ENCODE measurements at regions not wholly inside any gene's neighbourhood (a gene's known extent, or its start where the extent isn't known, plus 50 kb on each side); places are given as distances from the start of the nearest gene placed in this dataset.

DNA sequence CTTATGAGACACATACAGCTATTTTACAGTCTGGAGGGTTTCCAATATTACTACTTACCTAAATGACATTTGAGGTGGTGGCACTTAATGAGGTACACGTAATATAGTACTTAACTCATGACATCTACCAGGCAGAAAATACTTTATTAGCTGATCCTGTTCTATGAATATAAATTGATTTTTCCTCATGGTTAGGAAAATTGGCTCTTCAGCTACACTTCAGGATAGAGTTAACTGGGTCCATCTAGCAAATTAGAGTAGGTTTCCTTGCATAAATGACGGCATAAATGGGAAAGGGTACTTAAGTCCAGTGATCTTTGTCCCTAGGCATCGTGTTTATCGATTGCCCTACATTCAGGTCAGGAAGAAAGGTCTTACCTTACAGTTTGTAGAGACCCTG, 988.8 kb upstream of the TMPRSS15 start:
- CTCF ChIA-PET, result no interaction called here
- Histone ChIP-seq H3K9me3 (ENCODE audit: control insufficient read depth, insufficient read depth, low read length) (peaks cover 2% of the 10 kb centered on the region; the same call in 1 of the 2 replicates), H3K4me3 (ENCODE audit: low read depth, low read length) (no peak overlapping the region)

GRCh38 chr21:19400223-19400770, 996.7 kb upstream of the TMPRSS15 start:
- no peak for DNase-seq (ENCODE audit: low read depth, low spot score)
- Histone ChIP-seq H3K27me3 (ENCODE audit: control insufficient read depth, insufficient read depth, low read length) (no peaks in the 10 kb centered on the region), H3K27ac (ENCODE audit: low read depth, low read length) (no peak overlapping the region), H3K4me3 (ENCODE audit: low read depth, low read length) (no peak overlapping the region), H3K9me3 (ENCODE audit: control insufficient read depth, insufficient read depth, low read length) (no peaks in the 10 kb centered on the region)
- TF ChIP-seq, protein P1, sequence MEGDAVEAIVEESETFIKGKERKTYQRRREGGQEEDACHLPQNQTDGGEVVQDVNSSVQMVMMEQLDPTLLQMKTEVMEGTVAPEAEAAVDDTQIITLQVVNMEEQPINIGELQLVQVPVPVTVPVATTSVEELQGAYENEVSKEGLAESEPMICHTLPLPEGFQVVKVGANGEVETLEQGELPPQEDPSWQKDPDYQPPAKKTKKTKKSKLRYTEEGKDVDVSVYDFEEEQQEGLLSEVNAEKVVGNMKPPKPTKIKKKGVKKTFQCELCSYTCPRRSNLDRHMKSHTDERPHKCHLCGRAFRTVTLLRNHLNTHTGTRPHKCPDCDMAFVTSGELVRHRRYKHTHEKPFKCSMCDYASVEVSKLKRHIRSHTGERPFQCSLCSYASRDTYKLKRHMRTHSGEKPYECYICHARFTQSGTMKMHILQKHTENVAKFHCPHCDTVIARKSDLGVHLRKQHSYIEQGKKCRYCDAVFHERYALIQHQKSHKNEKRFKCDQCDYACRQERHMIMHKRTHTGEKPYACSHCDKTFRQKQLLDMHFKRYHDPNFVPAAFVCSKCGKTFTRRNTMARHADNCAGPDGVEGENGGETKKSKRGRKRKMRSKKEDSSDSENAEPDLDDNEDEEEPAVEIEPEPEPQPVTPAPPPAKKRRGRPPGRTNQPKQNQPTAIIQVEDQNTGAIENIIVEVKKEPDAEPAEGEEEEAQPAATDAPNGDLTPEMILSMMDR (IDR thresholded peaks at IDR 0.05; ENCODE audit: low read depth, low read length), result no peak
- CTCF ChIA-PET, result no interaction called here
- POLR2A ChIA-PET, result no interaction called here

More for the DNA sequence above, 988.8 kb upstream of the TMPRSS15 start:
- no peaks in the 10 kb centered on the region for H3K27me3 ChIP-seq (ENCODE audit: control insufficient read depth, insufficient read depth, low read length)
- TF ChIP-seq, protein P1 (IDR thresholded peaks at IDR 0.05; ENCODE audit: low read depth, low read length), result no peak
- H3K27ac ChIP-seq (ENCODE audit: low read depth, low read length), result no peak overlapping the region
- POLR2A ChIA-PET, result no interaction called here
- DNase-seq (ENCODE audit: low read depth, low spot score), result no peak

DNA sequence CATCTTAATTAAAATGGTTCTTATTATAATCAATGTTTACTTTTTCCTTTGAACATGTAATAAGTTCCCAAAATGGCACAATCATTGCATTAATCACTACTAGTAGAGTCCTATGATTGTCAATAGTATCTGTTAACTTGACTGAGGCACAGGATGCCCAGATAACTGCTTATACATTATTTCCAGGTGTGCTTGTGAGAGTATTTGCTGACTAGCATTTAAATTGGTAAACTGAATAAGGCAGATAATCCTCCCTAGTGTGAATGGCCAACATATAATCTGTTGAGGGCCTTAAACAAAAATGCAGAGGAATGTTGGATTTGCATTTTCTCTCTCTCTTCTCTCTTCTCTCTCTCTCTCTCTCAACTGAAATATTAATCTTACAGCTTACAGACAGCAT, 999.3 kb upstream of the TMPRSS15 start:
- TF ChIP-seq, protein P1 (IDR thresholded peaks at IDR 0.05; ENCODE audit: low read depth, low read length), result no peak
- H3K27me3 ChIP-seq (ENCODE audit: control insufficient read depth, insufficient read depth, low read length), result no peaks in the 10 kb centered on the region
- CTCF ChIA-PET, result no interaction called here

GRCh38 chr21:19405326-19405725, 1001.7 kb upstream of the TMPRSS15 start:
- H3K9me3 ChIP-seq (ENCODE audit: control insufficient read depth, insufficient read depth, low read length), result peaks cover 4% of the 10 kb centered on the region
- TF ChIP-seq, protein P1 (IDR thresholded peaks at IDR 0.05; ENCODE audit: low read depth, low read length), result no peak
- POLR2A ChIA-PET, result no interaction called here
- CTCF ChIA-PET, result no interaction called here
- no peaks in the 10 kb centered on the region for H3K27me3 ChIP-seq (ENCODE audit: control insufficient read depth, insufficient read depth, low read length)
- H3K27ac ChIP-seq (ENCODE audit: low read depth, low read length), result no peak overlapping the region
- DNase-seq (ENCODE audit: low read depth, low spot score), result no peak
- H3K4me3 ChIP-seq (ENCODE audit: low read depth, low read length), result no peak overlapping the region

More for the DNA sequence above, 999.3 kb upstream of the TMPRSS15 start:
- H3K9me3 ChIP-seq (ENCODE audit: control insufficient read depth, insufficient read depth, low read length), result no peaks in the 10 kb centered on the region
- H3K4me3 ChIP-seq (ENCODE audit: low read depth, low read length), result no peak overlapping the region
- DNase-seq (ENCODE audit: low read depth, low spot score), result no peak
- no peak overlapping the region for H3K27ac ChIP-seq (ENCODE audit: low read depth, low read length)
- POLR2A ChIA-PET, result no interaction called here

DNA sequence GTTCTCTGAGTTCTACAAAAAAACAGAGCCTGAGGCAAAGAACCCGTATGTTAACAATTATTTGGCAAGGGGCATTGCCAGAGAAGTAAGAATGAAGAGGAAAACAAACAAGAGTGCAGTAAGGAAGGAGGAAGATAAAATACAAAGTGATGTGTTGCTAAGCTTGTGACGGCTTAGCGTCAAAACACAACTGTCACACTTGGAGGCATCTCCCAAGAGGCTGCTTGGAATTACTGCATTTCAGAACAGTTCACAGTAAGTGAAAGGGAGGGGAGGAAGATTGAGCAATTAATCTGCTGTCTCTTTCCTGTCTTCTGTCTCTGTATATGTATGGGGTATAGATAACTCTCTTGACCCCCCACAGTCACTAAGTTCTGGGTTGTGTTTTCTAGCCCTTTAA, 1017.0 kb upstream of the TMPRSS15 start:
- TF ChIP-seq, protein P1 (IDR thresholded peaks at IDR 0.05; ENCODE audit: low read depth, low read length), result no peak
- ChIA-PET CTCF (no interaction called here), POLR2A (no interaction called here)
- Histone ChIP-seq H3K27me3 (ENCODE audit: control insufficient read depth, insufficient read depth, low read length) (no peaks in the 10 kb centered on the region), H3K27ac (ENCODE audit: low read depth, low read length) (no peak overlapping the region), H3K4me3 (ENCODE audit: low read depth, low read length) (no peak overlapping the region), H3K9me3 (ENCODE audit: control insufficient read depth, insufficient read depth, low read length) (peaks cover 21% of the 10 kb centered on the region)
- DNase-seq (ENCODE audit: low read depth, low spot score), result no peak

Measured in AG04450 (cell line).